Activated CD8-positive, alpha-beta memory T cell treated with anti-CD3 and anti-CD28 coated beads for 1 hour (primary cell): ENCODE measurements at regions not wholly inside any gene's neighbourhood (a gene's known extent, or its start where the extent isn't known, plus 50 kb on each side); places are given as distances from the start of the nearest gene placed in this dataset.
"Not testable (repeated sequence)": the region's sequence is repeated elsewhere in the genome, so short reads cannot be mapped to it uniquely, and the experiment has no call there.

ENCODE experiments used
- DNase-seq, 2 donors: peaks; one replicate each; pipeline ENCODE4 v3.0.0-alpha.2; 2020; ENCODE audit warnings: low read depth in 1 of 2; ENCODE audit errors: extremely low read depth in 1 of 2

DNA sequence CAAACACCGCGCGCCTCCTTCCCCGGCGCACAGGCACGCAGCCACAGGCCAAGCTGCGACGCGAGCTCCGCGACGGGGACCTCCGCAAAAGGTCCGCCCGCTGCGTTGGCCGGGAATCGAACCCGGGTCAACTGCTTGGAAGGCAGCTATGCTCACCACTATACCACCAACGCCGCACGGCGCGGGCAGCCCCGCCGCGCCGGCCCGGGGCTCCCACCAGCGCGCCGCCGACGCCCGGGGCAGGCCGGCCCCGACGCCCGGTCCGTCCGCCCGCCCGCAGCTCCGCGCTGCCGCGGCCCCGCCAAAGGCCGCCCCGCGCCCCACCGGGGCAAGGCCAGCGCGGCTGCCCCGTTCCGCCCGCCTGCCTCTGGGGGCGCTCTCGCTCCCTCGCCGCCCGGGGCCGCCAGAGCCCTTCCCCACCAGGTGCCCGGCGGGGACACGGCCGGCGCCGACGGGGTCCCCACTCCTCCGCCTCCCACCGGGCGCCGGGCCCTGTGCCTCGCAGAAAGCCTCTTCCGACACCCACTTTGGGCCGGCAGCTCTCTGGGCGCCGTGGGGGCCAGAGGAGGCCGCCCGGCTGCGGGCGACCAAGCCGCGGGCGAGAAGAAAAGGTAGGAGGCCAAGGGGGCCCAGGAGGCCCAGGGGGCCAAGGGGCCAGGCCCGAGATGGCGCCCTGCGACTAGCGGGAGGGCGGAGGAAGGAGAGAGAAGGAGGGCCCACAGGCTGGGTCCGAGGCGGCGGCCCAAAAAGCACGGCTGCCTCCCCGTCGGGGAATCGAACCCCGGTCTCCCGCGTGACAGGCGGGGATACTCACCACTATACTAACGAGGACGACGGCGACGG lies 50.2 kb upstream of the FCGR2A start:
- DNase-seq, result not testable (repeated sequence)

DNA sequence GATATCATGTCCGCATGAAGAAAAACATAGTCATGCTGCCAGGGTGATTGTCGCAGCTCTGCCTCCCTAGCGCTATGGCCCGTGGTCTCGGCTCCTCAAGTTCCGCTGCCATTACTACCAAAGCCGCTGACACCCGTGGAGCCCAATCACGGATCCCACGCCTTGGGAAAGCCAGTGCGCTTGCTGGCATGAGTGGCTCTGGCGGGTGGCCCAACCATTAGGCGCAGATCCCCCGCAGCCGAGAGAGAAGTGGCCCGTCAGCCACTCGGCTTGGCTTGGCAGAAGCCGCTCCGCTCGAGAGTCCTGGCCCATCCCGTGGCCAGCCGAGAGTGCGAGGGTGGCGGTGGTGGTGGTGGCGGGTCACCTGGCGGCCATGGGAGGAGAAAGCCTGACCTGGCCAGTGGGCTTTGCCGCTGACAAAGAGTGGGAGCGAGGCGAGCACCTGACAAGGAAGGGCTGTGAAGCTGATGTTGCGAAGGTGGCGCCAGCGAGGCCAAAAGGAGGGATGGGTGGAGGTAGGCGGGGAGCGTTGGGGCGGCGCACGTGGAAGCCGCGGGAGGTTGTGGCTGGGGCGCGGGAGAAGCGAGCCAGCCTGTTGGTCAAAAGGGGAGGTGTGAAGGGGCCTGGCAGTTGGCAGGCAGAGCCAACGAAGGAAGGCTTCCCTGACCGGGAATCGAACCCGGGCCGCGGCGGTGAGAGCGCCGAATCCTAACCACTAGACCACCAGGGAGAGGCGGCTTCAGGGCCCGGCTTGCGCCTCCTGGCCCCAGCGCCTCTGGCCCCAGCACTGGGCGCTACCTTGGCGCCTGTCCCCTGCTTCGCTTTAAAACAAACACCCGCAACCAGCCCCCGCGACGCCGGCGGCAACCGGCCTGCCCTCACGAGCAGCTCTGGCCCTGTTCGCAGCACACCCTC lies 51.0 kb upstream of the FCGR2A start:
- DNase-seq, result not testable (repeated sequence)

DNA sequence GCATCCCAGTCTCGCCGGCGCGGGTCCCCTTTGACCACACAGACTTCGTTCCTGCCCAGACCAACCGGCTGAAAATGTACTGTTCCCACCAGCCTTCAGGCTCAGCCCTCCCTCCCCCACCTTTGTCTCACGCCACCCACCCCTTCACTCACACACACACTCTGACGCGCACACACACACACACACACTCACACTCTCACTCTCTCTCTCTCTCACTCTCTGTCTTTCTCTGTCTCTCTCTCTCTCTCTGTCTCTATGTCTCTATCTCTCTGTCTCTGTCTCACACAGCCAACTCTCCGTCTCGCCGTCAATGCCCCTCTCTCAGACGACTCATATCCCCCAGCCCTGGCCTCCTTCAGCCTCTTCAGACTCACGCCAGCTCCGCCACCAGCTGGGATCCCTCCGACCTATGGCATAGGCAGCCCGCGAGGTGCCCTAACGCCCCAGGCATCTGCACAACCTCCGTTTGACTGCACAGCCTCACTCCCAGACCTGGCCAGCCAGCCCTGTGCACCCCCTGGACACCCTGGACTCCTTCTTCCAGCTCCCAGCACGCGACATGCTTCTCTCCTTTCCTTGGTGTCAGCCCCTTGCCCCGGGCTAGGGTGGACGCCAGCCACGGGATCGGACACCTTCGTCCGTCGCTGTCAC lies 53.4 kb upstream of the FCGR2A start:
- DNase-seq, result not testable (repeated sequence)

DNA sequence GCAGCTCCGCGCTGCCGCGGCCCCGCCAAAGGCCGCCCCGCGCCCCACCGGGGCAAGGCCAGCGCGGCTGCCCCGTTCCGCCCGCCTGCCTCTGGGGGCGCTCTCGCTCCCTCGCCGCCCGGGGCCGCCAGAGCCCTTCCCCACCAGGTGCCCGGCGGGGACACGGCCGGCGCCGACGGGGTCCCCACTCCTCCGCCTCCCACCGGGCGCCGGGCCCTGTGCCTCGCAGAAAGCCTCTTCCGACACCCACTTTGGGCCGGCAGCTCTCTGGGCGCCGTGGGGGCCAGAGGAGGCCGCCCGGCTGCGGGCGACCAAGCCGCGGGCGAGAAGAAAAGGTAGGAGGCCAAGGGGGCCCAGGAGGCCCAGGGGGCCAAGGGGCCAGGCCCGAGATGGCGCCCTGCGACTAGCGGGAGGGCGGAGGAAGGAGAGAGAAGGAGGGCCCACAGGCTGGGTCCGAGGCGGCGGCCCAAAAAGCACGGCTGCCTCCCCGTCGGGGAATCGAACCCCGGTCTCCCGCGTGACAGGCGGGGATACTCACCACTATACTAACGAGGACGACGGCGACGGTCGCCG lies 57.4 kb upstream of the FCGR2A start:
- not testable (repeated sequence) for DNase-seq

DNA sequence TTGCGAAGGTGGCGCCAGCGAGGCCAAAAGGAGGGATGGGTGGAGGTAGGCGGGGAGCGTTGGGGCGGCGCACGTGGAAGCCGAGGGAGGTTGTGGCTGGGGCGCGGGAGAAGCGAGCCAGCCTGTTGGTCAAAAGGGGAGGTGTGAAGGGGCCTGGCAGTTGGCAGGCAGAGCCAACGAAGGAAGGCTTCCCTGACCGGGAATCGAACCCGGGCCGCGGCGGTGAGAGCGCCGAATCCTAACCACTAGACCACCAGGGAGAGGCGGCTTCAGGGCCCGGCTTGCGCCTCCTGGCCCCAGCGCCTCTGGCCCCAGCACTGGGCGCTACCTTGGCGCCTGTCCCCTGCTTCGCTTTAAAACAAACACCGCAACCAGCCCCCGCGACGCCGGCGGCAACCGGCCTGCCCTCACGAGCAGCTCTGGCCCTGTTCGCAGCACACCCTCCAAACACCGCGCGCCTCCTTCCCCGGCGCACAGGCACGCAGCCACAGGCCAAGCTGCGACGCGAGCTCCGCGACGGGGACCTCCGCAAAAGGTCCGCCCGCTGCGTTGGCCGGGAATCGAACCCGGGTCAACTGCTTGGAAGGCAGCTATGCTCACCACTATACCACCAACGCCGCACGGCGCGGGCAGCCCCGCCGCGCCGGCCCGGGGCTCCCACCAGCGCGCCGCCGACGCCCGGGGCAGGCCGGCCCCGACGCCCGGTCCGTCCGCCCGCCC lies 58.1 kb upstream of the FCGR2A start:
- not testable (repeated sequence) for DNase-seq

DNA sequence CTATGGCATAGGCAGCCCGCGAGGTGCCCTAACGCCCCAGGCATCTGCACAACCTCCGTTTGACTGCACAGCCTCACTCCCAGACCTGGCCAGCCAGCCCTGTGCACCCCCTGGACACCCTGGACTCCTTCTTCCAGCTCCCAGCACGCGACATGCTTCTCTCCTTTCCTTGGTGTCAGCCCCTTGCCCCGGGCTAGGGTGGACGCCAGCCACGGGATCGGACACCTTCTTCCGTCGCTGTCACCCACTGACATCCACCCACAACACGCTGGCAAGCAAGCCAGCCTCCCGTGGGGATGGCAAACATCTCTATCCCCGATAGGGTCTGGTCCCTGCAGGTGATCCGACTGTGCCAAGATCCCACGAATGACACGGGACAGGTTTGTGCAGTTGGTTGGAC lies 60.5 kb upstream of the FCGR2A start:
- DNase-seq, result not testable (repeated sequence)

DNA sequence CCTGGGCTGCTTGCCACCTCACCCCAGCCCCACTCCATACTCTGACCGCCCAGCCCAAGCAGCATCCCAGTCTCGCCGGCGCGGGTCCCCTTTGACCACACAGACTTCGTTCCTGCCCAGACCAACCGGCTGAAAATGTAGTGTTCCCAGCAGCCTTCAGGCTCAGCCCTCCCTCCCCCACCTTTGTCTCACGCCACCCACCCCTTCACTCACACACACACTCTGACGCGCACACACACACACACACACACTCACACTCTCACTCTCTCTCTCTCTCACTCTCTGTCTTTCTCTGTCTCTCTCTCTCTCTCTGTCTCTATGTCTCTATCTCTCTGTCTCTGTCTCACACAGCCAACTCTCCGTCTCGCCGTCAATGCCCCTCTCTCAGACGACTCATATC lies 61.0 kb upstream of the FCGR2A start:
- not testable (repeated sequence) for DNase-seq

DNA sequence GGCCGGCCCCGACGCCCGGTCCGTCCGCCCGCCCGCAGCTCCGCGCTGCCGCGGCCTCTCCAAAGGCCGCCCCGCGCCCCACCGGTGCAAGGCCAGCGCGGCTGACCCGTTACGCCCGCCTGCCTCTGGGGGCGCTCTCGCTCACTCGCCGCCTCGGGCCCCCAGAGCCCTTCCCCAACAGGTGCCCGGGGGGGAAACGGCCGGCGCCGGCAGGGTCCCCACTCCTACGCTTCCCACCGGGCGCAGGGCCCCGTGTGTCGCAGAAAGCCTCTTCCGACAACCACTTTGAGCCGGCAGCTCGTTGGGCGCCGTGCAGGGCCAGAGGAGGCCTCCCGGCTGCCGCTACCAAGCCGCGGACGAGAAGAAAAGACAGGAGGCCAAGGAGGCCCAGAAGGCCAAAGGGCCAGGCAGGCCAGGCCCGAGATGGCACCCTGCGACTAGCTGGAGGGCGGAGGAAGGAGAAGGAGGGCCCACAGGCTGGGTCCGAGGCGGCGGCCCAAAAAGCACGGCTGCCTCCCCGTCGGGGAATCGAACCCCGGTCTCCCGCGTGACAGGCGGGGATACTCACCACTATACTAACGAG lies 64.9 kb upstream of the FCGR2A start:
- peak in 1 of 2 donors; percentile 24 for DNase-seq

DNA sequence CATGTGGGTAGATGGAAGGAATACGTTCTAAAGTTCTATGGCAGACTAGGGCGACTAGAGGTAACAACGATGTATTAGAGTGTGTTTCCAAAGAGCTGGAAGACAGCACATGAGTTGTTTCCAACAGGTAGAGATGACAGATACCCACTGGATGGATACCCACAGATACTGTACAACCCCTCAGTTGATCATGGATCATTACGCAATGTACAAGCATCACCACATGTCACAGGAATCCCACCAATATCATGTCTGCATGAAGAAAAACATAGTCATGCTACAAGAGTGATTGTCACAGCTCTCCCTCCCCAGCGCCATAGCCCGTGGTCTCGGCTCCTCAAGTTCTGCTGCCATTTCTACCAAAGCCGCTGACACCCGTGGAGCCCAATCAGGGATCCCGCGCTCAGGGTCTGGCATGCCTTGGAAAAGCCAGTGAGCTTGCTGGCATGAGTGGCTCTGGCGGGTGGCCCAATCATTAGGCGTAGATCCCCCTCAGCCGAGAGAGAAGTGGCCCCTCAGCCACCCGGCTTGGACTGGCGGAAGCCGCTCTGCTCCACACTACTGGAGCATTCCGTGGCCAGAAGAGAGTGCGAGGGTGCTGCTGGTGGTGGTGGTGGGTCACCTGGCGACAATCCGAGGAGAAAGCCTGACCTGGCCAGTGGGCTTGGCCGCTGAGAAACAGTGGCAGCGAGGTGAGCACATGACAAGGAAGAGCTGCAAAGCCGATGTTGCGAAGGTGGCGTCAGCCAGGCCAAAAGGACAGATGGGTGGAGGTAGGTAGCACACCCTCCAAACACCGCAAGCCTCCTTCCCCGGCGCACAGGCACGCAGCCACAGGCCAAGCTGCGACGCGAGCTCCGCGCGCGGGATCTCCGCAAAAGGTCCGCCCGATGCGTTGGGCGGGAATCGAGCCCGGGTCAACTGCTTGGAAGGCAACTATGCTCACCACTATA lies 65.7 kb upstream of the FCGR2A start:
- DNase-seq, result no peak

DNA sequence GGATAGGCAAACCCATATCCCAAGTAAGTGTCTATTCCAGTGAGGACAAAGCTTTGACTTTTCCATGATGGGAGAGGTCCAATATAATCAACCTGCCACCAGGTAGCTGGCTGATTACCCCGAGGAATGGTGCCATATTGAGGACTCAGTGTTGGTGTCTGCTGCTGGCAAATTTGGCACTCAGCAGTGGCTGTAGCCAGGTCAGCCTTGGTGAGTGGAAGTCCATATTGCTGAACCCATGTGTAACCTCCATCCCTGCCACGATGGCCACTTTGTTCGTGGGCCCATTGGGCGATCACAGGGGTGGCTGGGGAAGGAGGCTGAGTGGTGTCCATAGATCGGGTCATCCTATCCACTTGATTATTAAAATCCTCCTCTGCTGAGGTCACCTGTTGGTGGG lies 65.5 kb upstream of the CFAP126 start:
- DNase-seq, result not testable (repeated sequence)

DNA sequence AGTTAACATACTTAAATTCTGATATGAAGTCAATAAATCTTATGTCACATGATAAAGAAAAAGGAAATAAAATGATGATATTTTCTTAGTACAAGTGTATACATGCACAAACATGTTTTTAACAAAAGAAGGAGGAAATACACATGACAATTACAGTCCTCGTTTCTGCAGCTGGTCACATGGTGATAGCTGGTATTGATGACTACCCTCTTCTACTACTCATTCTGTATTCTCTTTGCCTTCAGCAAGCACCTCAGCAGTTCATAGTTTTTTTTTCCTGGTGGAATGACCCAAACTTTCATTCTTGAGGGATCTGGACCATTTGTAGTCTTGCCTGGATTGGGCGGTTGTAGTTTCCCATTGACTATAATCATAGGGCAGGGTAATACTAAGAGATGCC lies 64.4 kb upstream of the CFAP126 start:
- DNase-seq, result no peak

DNA sequence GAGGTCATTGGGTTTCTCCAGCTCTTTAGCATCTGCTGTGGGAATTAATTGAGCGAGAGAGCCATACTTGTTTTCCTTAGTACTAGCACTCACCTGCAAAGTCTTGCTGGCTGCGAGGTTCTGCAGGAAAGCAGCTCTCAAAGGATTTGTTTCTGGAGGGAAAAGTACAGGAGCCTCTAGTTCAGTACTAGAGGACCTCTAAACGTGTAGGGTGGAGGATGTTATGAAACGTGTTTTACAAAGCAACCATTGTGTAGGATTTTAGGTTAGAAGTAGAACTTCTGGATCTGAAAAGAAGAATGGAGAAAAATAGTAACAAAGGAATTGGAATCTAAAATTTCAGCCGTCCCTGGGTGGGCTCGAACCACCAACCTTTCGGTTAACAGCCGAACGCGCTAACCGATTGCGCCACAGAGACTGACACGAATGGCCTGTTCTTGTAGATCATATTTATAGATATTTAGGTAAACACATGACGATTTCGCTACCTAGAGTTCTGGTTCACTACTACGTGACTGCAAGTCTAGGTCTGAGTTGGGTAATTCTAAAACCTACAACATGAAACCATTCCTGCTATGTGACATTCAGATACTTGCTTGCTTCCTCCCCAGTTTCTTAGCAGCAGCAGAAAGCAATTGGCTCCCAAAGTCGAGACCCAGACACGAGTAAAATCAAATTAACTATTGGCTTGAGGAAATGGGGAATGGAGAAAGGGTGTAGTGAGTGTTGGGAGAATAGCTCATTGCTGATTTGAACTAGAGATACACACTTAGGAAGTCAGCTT lies 60.2 kb upstream of the CFAP126 start:
- DNase-seq, result no peak

DNA sequence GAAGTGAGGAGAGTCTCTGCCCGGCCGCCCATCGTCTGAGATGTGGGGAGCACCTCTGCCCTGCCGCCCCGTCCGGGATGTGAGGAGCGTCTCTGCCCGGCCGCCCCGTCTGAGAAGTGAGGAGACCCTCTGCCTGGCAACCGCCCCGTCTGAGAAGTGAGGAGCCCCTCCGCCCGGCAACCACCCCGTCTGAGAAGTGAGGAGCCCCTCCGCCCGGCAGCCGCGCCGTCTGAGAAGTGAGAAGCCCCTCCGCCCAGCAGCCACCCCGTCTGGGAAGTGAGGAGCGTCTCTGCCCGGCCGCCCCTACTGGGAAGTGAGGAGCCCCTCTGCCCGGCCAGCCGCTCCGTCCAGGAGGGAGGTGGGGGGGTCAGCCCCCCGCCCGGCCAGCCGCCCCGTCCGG lies 55.2 kb upstream of the CFAP126 start:
- not testable (repeated sequence) for DNase-seq

DNA sequence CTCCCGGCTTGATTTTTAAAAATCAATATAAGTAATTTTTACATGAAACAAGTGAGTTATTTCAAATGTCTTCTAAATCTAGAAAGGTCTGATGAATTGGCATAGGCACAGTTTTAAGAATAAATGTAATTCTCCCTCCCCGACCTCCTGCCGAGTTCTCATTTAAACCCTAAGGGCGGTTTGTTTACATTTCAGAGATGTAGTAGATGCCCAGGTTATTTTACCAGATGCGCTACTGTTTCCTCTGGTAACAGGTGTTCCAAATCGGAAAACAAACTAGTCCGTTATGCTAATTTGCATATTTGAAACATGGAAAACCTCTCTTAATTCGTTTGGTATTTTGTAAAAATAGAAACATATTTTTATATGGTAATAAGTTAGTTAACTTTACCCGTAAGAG lies 53.8 kb upstream of the CFAP126 start:
- no peak for DNase-seq

DNA sequence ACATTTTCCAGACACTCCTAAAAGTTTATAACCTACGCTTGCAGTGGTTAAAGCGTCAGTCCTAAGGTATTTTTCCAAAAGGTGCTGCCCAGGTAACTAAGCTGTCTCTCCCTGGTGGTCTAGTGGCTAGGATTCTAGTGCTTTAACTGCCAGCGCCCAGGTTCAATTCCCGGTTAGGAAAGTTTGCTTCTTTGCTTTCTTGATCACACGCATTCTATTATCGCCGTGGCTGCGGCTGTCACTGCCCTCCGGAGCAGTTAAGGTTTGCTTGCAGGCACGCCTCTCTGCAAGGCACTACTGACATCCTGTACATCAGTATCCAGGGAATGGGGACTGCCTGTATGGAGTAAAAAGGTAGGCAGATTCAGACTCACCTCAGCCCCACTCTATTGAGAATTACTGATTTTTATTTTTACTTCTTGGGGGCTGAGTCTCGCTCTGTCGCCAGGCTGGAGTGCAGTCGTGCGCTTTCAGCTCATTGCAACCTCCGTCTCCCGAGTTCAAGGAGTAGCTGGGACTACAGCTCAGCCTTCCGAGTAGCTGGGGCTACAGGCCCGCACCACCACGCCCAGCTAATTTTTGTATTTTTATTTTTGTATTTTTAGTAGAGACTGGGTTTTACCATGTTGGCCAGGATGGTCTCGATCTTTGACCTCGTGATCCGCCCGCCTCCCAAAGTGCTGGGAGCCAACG lies 53.2 kb upstream of the CFAP126 start:
- DNase-seq, result no peak

DNA sequence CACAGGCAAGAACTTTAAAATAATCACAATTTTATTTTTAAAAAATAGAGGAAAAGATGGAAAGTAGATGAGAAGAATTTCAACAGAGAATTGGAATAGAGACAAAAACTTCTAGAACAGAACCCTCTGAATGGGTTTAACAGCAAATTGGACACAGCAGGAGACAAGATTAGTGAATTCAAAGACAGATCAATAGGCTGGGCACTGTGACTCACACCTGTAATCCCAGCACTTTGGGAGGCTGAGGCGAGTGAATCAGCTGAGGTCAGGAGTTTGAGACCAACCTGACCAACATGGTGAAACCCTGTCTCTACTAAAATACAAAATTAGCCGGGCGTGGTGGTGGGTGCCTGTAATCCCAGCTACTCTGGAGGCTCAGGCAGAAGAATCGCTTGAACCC lies 49.9 kb upstream of the CFAP126 start:
- DNase-seq, result not testable (repeated sequence)
